GM19025 (cell line): ENCODE measurements at regions not wholly inside any gene's neighbourhood (a gene's known extent, or its start where the extent isn't known, plus 50 kb on each side); places are given as distances from the start of the nearest gene placed in this dataset.

ENCODE experiments used
- ATAC-seq: cut with Tn5 transposase; IDR thresholded peaks from one replicate; pipeline ENCODE4 v1.9.1; 2021; ENCODE audit warnings: mild to moderate bottlenecking, low read depth, moderate library complexity; ENCODE audit not compliant: unreplicated experiment

GRCh38 chr18:56044239-56044638 lies 456.2 kb upstream of the TCF4 start:
- ATAC-seq, result no peak

- no peak for ATAC-seq
Observed at GRCh38 chr18:56043641-56044061, 455.7 kb upstream of the TCF4 start.

- no peak for ATAC-seq
Observed at GRCh38 chr18:56042915-56043536, 455.0 kb upstream of the TCF4 start.

GRCh38 chr18:56038171-56039030 lies 450.4 kb upstream of the TCF4 start:
- no peak for ATAC-seq

- ATAC-seq, result no peak
Observed at GRCh38 chr18:56036741-56037140, 448.7 kb upstream of the TCF4 start.

- no peak for ATAC-seq
Observed at GRCh38 chr18:56035546-56035945, 447.6 kb upstream of the TCF4 start.

- no peak for ATAC-seq
Observed at GRCh38 chr18:56034949-56035348, 447.0 kb upstream of the TCF4 start.

GRCh38 chr18:56030060-56030459 lies 442.1 kb upstream of the TCF4 start:
- no peak for ATAC-seq

GRCh38 chr18:56028514-56028913 lies 440.5 kb upstream of the TCF4 start:
- ATAC-seq, result no peak

- no peak for ATAC-seq
Observed at GRCh38 chr18:56026509-56026908, 438.5 kb upstream of the TCF4 start.

GRCh38 chr18:56021809-56022195 lies 433.8 kb upstream of the TCF4 start:
- no peak for ATAC-seq

- ATAC-seq, result no peak
Observed at GRCh38 chr18:56021136-56021808, 433.3 kb upstream of the TCF4 start.

GRCh38 chr18:56019908-56020307 lies 431.9 kb upstream of the TCF4 start:
- no peak for ATAC-seq

GRCh38 chr18:56019156-56019555 lies 431.2 kb upstream of the TCF4 start:
- no peak for ATAC-seq

- no peak for ATAC-seq
Observed at GRCh38 chr18:56009411-56009810, 421.4 kb upstream of the TCF4 start.

GRCh38 chr18:56003720-56004088 lies 415.7 kb upstream of the TCF4 start:
- ATAC-seq, result no peak

GRCh38 chr18:56003009-56003719 lies 415.2 kb upstream of the TCF4 start:
- ATAC-seq, result no peak

- no peak for ATAC-seq
Observed at GRCh38 chr18:56001576-56001975, 413.6 kb upstream of the TCF4 start.

GRCh38 chr18:56000041-56000440 lies 412.0 kb upstream of the TCF4 start:
- no peak for ATAC-seq

- ATAC-seq, result no peak
Observed at GRCh38 chr18:55999641-56000040, 411.6 kb upstream of the TCF4 start.

GRCh38 chr18:55998801-55999385 lies 410.9 kb upstream of the TCF4 start:
- no peak for ATAC-seq
